HG02610 (cell line): ENCODE measurements at regions not wholly inside any gene's neighbourhood (a gene's known extent, or its start where the extent isn't known, plus 50 kb on each side); places are given as distances from the start of the nearest gene placed in this dataset.

Source experiments
- ATAC-seq: cut with Tn5 transposase; IDR thresholded peaks from one replicate; pipeline ENCODE4 v1.9.1; 2021; ENCODE audit warnings: mild to moderate bottlenecking, moderate library complexity; ENCODE audit not compliant: unreplicated experiment

- ATAC-seq: no peak
Measured at GRCh38 chr6:102389994-102390393, 996.5 kb downstream of the GRIK2 start.

GRCh38 chr6:102387326-102388033 is 994.0 kb downstream of the GRIK2 start:
- no peak for ATAC-seq

- ATAC-seq: no peak
Measured at GRCh38 chr6:102381203-102381602, 987.7 kb downstream of the GRIK2 start.

- ATAC-seq: no peak
Measured at GRCh38 chr6:102356170-102356569, 962.7 kb downstream of the GRIK2 start.

DNA sequence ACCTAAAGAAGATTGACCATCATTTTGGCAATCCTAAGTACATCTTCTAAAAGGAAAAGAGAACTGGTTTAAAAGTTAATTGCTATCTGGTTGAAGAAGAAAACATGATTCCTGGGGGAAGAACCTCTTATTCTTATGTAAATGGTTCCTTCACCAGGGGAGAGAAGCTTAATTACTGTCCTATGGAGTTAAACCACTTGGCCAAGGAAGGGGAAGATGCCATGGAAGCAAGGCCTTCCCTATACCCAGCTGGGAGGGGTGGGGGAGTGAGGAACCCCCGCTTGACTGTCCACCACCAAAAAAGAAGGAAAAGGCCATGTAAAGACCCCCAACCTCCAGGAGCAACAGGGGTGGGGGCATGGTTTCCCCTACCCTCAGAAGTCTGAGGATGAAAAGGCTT is 962.1 kb downstream of the GRIK2 start:
- ATAC-seq: no peak

DNA sequence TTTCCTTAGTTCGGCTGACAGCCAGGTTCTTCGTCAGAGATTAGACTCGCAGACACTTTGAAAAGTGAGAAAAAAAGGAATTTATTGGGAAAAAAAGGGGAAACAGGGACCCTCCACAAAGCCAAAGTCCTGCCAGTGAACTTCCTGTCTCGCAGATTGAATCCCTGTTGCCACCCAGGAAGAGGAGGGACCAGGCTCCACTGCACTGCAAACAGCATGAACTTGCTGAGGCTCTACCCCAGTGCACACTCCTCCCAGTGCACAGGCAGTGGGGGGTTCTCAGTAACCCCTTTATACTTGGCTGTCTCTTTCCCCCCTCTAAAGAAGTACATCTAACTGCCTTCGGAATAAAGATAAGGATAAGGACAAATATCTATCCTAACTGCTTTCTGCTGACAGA is 959.0 kb downstream of the GRIK2 start:
- ATAC-seq: no peak

DNA sequence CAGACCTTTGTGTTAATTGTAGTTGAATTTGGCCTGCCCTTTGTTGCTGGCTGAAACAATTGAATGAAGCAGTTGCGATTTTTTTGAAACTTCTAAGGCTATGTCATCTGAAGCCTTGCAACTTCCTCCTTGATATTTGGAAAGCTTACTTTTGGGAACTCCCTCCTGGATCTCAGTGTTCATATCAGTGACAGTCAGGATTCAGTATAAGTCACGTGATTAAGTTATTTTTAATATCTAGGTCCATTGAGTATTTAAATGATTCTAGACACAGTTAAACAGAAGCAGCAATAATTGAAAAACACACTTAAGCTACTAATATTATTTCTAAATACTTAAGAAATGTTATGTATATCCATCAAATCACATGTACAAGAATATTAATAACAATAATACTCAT is 951.3 kb downstream of the GRIK2 start:
- no peak for ATAC-seq

GRCh38 chr6:102340311-102340710 is 946.8 kb downstream of the GRIK2 start:
- ATAC-seq: no peak

DNA sequence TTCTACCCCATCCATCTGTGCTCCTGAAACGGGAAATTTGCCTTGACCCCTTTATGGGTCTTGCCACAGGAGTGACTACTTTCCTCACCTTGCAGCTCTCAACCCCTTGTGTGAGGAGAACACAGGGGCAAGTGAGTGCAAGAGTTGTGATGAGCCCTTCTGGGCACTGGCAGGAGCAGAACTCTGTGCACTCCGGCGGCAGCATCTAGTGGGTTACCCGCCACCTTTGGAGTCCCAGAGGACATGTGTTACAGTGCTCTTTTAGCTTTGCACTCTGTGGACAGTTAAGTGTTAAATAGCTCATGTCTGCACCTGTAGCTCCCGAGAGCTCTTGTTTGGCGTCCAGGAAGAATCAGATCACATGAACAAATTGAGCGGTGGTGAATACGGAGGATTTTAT is 940.2 kb downstream of the GRIK2 start:
- ATAC-seq: no peak

GRCh38 chr6:102327697-102328225 is 934.3 kb downstream of the GRIK2 start:
- ATAC-seq: no peak

GRCh38 chr6:102313699-102314098 is 920.2 kb downstream of the GRIK2 start:
- no peak for ATAC-seq

GRCh38 chr6:102309700-102310099 is 916.2 kb downstream of the GRIK2 start:
- no peak for ATAC-seq

DNA sequence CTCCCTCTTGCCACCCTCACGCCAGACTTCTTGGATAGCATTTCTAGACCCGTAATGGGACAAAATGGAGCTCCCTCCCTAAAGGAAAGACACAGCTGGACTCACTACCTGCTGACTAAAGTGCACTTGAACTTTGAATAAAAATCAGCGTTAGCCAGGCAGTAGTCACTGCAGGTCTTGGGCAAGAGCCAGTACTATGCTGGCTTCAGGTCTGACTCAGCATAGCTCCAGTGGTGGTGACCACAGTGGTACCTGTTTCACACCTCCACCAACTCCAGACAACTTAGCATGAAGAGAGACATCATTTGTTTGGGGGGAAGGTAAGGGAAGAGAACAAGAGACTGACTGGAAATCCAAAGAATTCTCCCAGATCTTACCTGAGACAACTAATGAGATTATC is 906.8 kb downstream of the GRIK2 start:
- no peak for ATAC-seq

DNA sequence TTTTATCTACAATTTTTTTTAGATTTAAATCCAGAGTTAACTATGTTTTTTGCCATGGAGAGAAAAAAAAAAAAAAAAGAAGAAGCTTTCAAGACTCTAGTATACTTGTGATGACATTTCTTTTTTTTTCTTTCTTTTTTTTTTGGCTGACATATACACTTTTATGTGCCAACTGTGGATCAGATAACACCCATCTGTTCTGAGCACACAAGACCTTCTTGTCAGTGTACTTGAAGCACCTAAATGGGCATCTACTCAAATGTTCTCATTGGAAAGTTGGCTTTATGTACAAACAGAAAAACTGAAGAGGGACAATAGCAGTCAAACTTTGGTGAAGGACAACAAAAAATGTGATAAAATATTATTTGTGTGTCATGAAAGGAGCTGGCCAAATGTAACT is 904.5 kb downstream of the GRIK2 start:
- no peak for ATAC-seq
